ENCODE measurements at regions not wholly inside any gene's neighbourhood (a gene's known extent, or its start where the extent isn't known, plus 50 kb on each side); places are given as distances from the start of the nearest gene placed in this dataset.

DNA sequence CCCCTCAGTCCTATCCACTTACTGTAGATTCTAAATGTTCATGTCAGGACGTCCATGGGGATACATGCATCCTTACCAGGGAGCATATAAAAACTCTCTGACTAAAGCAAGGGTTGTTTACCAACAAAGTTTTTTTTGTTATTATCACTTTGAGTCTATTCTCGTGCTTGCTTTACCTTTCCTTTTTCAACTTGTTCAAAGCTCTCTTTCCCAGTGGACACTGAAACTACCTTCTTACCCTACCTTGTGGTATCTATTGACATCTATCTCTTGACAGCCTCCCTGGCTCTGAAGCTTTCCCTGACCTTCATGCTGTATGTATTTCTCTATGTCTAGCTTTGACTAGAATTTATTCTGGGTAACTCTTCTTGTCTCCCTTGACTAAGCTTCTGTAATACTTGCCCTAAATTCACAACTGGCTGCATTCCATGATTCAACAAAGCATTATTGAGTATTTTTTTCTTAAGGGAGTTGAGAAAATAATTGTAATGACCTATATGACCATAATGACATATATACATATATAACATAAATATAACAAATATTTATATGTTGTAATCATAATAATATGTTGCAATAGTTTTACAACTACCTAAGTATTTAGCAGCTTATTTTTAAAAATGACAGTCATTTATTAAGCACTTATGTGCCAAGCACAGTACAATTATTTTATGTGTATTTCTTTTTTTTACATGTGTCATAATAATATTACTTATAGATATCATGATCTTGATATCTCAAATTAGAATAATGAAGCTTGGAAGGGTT lies 403.4 kb upstream of the SPRY2 start:
- no peak overlapping the region for H3K4me3 ChIP-seq (ENCODE audit: low read depth, low read length)
- TF ChIP-seq, protein P1, sequence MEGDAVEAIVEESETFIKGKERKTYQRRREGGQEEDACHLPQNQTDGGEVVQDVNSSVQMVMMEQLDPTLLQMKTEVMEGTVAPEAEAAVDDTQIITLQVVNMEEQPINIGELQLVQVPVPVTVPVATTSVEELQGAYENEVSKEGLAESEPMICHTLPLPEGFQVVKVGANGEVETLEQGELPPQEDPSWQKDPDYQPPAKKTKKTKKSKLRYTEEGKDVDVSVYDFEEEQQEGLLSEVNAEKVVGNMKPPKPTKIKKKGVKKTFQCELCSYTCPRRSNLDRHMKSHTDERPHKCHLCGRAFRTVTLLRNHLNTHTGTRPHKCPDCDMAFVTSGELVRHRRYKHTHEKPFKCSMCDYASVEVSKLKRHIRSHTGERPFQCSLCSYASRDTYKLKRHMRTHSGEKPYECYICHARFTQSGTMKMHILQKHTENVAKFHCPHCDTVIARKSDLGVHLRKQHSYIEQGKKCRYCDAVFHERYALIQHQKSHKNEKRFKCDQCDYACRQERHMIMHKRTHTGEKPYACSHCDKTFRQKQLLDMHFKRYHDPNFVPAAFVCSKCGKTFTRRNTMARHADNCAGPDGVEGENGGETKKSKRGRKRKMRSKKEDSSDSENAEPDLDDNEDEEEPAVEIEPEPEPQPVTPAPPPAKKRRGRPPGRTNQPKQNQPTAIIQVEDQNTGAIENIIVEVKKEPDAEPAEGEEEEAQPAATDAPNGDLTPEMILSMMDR (IDR thresholded peaks at IDR 0.05; ENCODE audit: insufficient read depth, low read length, missing control alignments): no peak
- DNase-seq (ENCODE audit: low read depth, low spot score): no peak
- POLR2A ChIA-PET: no interaction called here
- CTCF ChIA-PET: no interaction called here

DNA sequence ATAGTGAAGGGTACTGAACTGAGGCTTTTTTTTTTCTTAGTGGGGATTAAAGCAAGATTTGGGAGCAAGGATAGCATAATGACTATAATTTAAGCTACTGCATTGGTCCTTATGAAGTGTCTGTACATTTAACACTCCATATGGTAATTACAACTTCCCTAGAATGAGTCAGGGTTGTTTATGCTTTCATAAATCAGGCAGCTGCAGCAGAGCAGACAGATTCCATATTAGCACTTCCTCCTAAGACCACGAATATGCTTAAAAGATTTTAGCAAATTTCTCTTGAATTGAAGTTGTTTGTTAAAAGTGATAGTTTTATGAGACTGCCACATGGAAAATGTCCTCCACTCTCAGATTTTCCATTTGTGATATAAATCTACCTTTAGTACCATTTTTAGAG lies 401.1 kb upstream of the SPRY2 start:
- no peak overlapping the region for H3K4me3 ChIP-seq (ENCODE audit: low read depth, low read length)
- CTCF ChIA-PET: no interaction called here
- TF ChIP-seq, protein P1 (IDR thresholded peaks at IDR 0.05; ENCODE audit: insufficient read depth, low read length, missing control alignments): no peak
- DNase-seq (ENCODE audit: low read depth, low spot score): no peak
- POLR2A ChIA-PET: no interaction called here

DNA sequence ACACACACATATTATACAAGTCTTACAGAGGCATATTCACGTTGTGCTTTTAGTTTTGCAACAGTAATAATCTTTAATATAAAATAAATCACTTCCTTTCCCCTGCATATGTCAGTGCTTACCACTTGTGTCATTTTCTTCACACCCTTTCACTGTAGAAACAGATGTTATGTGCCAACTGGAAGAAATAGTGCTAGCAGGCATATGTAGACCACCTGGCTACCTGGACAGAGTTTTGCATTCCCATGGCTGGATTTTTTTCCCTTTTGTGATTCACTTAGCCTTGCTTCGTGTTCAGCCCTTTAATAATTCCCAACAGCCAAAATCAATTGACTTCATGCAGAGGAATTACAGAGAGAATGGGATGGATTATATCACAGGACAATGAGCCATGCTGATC lies 399.1 kb upstream of the SPRY2 start:
- TF ChIP-seq, protein P1 (IDR thresholded peaks at IDR 0.05; ENCODE audit: insufficient read depth, low read length, missing control alignments): no peak
- CTCF ChIA-PET: no interaction called here
- POLR2A ChIA-PET: no interaction called here
- DNase-seq (ENCODE audit: low read depth, low spot score): no peak
- no peak overlapping the region for H3K4me3 ChIP-seq (ENCODE audit: low read depth, low read length)

DNA sequence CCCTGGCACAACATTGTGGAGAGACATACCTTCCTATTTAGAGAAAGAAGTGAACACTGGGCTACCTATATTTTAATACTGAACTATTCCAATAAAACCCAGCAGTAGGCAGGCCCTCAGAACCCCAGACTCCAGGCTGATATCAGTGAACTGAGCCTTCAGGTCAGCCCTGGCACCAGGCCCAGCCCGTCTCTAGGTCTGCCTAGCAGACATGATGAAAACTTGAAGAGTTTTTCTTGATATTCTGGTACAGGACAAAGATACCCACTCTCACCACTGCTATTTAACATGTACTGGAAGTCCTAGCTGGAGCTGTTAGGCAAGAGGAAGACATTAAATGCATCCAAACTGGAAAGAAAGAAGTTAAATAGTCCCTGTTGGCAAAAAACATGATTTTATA lies 396.6 kb upstream of the SPRY2 start:
- TF ChIP-seq, protein P1 (IDR thresholded peaks at IDR 0.05; ENCODE audit: insufficient read depth, low read length, missing control alignments): no peak
- no peak overlapping the region for H3K4me3 ChIP-seq (ENCODE audit: low read depth, low read length)
- CTCF ChIA-PET: no interaction called here
- DNase-seq (ENCODE audit: low read depth, low spot score): no peak
- POLR2A ChIA-PET: no interaction called here

DNA sequence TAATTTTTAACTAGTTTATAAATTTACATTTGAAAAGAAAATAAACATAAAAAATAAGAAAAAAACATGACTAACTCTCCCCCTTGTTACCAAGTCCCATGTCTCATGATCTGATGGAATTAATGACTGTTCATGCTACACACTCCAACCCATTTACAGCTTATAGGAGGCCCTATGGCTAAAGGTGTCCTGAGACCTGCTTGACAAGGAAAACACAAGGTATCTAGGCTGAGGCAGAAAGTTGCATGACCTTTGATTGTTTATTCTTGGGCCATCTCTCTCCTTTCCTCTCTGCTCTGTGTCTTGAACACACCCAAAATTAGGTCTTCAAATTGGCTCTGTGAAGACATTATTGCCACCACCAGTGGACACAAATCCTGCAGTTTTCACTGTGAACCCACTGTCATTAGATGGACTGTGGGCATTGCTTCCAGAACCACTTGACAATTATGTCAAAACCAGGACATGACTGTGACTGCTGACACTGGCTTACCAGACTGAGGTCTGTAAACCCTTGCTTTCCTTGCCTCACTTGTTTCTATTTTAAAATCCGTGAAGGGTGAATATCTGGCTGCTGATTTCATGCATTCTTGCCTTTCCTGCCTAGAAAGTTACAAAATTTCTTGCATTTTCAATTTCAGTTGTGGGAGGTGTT lies 386.5 kb upstream of the SPRY2 start:
- POLR2A ChIA-PET: no interaction called here
- TF ChIP-seq, protein P1 (IDR thresholded peaks at IDR 0.05; ENCODE audit: insufficient read depth, low read length, missing control alignments): no peak
- CTCF ChIA-PET: no interaction called here
- no peak for DNase-seq (ENCODE audit: low read depth, low spot score)
- no peak overlapping the region for H3K4me3 ChIP-seq (ENCODE audit: low read depth, low read length)

DNA sequence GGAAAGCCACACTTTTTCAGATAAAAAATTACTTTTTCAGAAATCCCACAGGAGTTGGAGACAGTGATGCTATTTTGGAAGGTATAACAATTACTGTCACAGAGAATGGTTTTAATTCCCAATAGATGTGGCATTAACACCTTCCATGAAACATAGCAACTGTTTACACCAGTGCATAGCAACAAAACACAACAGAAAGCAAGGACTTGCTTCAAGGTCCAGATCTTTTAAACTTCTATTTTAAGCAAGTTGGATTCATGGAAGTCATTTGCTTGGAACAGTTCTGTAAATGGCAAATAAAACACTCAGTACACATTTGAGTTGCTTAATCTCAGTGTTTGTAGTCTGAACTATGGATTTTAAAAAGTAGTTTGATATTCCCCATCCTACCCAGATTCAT lies 385.9 kb upstream of the SPRY2 start:
- no peak for DNase-seq (ENCODE audit: low read depth, low spot score)
- ChIA-PET CTCF (no interaction called here), POLR2A (no interaction called here)
- TF ChIP-seq, protein P1 (IDR thresholded peaks at IDR 0.05; ENCODE audit: insufficient read depth, low read length, missing control alignments): no peak
- H3K4me3 ChIP-seq (ENCODE audit: low read depth, low read length): no peak overlapping the region
